Renal cortex interstitium (tissue), 11 donors: ENCODE measurements at regions not wholly inside any gene's neighbourhood (a gene's known extent, or its start where the extent isn't known, plus 50 kb on each side); places are given as distances from the start of the nearest gene placed in this dataset.
A peak's percentile ranks its signal among the peaks of the same experiment; 100 is the strongest.
"Not testable (repeated sequence)": the region's sequence is repeated elsewhere in the genome, so short reads cannot be mapped to it uniquely, and the experiment has no call there.

Experiments
- DNase-seq, 11 donors: peaks; one replicate each; pipeline ENCODE4 v3.0.0-alpha.2; 2013; ENCODE audit warnings: low read depth in 9 of 11, low spot score in 4 of 11; ENCODE audit errors: extremely low read depth in 1 of 11

GRCh38 chr4:52207146-52207545 lies 156.0 kb downstream of the SPATA18 start:
- DNase-seq: not testable (repeated sequence)

GRCh38 chr4:52212702-52213101 lies 161.6 kb downstream of the SPATA18 start:
- no peak for DNase-seq

- no peak for DNase-seq
These were observed 180.4 kb downstream of the SPATA18 start for GRCh38 chr4:52231526-52231925.

GRCh38 chr4:52234561-52235440 lies 183.7 kb downstream of the SPATA18 start:
- DNase-seq: peak in 9 of 11 donors; percentile 46 to 75 (median 63)

- DNase-seq: peak in 10 of 11 donors; percentile 60 to 80 (median 76)
These were observed 184.6 kb downstream of the SPATA18 start for GRCh38 chr4:52235552-52236201.

- no peak for DNase-seq
These were observed 190.8 kb downstream of the SPATA18 start for GRCh38 chr4:52241916-52242315.

- DNase-seq: no peak
These were observed 192.3 kb downstream of the SPATA18 start for GRCh38 chr4:52243367-52243766.

GRCh38 chr4:52244103-52244775 lies 193.1 kb downstream of the SPATA18 start:
- no peak for DNase-seq

- peak in 2 of 11 donors; percentile 26 to 31 for DNase-seq
These were observed 193.7 kb downstream of the SPATA18 start for GRCh38 chr4:52244848-52245247.

- no peak for DNase-seq
These were observed 195.7 kb downstream of the SPATA18 start for GRCh38 chr4:52246827-52247226.

GRCh38 chr4:52247941-52248340 lies 196.8 kb downstream of the SPATA18 start:
- no peak for DNase-seq

- DNase-seq: no peak
These were observed 197.7 kb downstream of the SPATA18 start for GRCh38 chr4:52248820-52249219.

- no peak for DNase-seq
These were observed 198.5 kb downstream of the SPATA18 start for GRCh38 chr4:52249581-52249980.

GRCh38 chr4:52250154-52250553 lies 199.1 kb downstream of the SPATA18 start:
- DNase-seq: peak in 8 of 11 donors; percentile 59 to 75 (median 66)

GRCh38 chr4:52251864-52252263 lies 200.8 kb downstream of the SPATA18 start:
- no peak for DNase-seq

- DNase-seq: no peak
These were observed 201.9 kb downstream of the SPATA18 start for GRCh38 chr4:52253025-52253424.

- no peak for DNase-seq
These were observed 205.4 kb downstream of the SPATA18 start for GRCh38 chr4:52256522-52256921.

- no peak for DNase-seq
These were observed 208.9 kb downstream of the SPATA18 start for GRCh38 chr4:52259978-52260377.

- no peak for DNase-seq
These were observed 209.6 kb downstream of the SPATA18 start for GRCh38 chr4:52260514-52261210.
